Activated naive CD4-positive, alpha-beta T cell treated with anti-CD3 and anti-CD28 coated beads for 36 hours (primary cell): ENCODE measurements at regions not wholly inside any gene's neighbourhood (a gene's known extent, or its start where the extent isn't known, plus 50 kb on each side); places are given as distances from the start of the nearest gene placed in this dataset.

Source experiments
- CTCF ChIA-PET: fragments of 350-600 bp; sonication (Branson Sonifier 250); formaldehyde crosslinking; loops from one replicate; lab custom pipeline; 2021; ENCODE audit warnings: antibody characterized with exemption; lab: Charles Lee
- DNase-seq: peaks from one replicate; pipeline ENCODE4 v3.0.0-alpha.2; 2020
- H3K27ac Mint-ChIP-seq: one replicate; pipeline ENCODE4 v1.8.0; 2021; ENCODE audit warnings: mild to moderate bottlenecking, mixed read lengths
- H3K27me3 Mint-ChIP-seq: one replicate; pipeline ENCODE4 v1.8.0; 2021; ENCODE audit warnings: low read depth, mixed read lengths
- H3K36me3 Mint-ChIP-seq: one replicate; pipeline ENCODE4 v1.8.0; 2021; ENCODE audit warnings: low read depth, mixed read lengths
- H3K4me1 Mint-ChIP-seq: one replicate; pipeline ENCODE4 v1.8.0; 2021; ENCODE audit warnings: low read depth, mixed read lengths
- H3K4me3 Mint-ChIP-seq: one replicate; pipeline ENCODE4 v1.8.0; 2021; ENCODE audit warnings: mild to moderate bottlenecking, moderate library complexity, mixed read lengths
- H3K9me3 Mint-ChIP-seq: one replicate; pipeline ENCODE4 v1.8.0; 2021; ENCODE audit warnings: mixed read lengths
- intact Hi-C: fragments of 100-400 bp; cut with micrococcal nuclease; formaldehyde crosslinking; loops from one replicate; pipeline ENCODE4 v1.15.1; 2023

- no peaks in the 10 kb centered on the region for H3K9me3 Mint-ChIP-seq
Observed at GRCh38 chr13:100842136-100842535, 167.5 kb upstream of the TMTC4 start.

GRCh38 chr13:100838387-100838786 is 163.8 kb upstream of the TMTC4 start:
- no peak overlapping the region for H3K4me3 Mint-ChIP-seq
- no peaks in the 10 kb centered on the region for H3K9me3 Mint-ChIP-seq
- intact Hi-C loops, result no loop called here
- DNase-seq, result no peak
- peaks cover 1% of the 10 kb centered on the region for H3K27me3 Mint-ChIP-seq
- H3K27ac Mint-ChIP-seq, result no peak overlapping the region
- H3K36me3 Mint-ChIP-seq, result no peaks in the 10 kb centered on the region
- no peaks in the 10 kb centered on the region for H3K4me1 Mint-ChIP-seq
- CTCF ChIA-PET, result interaction anchor here (0.7 kb wide), 1 partner anchor 69 kb away, joined by 3 read pairs; no protein-coding TSS in a partner anchor

More at GRCh38 chr13:100842136-100842535, 167.5 kb upstream of the TMTC4 start:
- H3K4me1 Mint-ChIP-seq, result no peaks in the 10 kb centered on the region
- DNase-seq, result no peak
- intact Hi-C loops, result no loop called here
- no peak overlapping the region for H3K4me3 Mint-ChIP-seq
- CTCF ChIA-PET, result no interaction called here
- H3K36me3 Mint-ChIP-seq, result no peaks in the 10 kb centered on the region
- peaks cover 3% of the 10 kb centered on the region for H3K27me3 Mint-ChIP-seq
- no peak overlapping the region for H3K27ac Mint-ChIP-seq

GRCh38 chr13:100837631-100838030 is 163.0 kb upstream of the TMTC4 start:
- intact Hi-C loops, result no loop called here
- Mint-ChIP-seq H3K4me1 (no peaks in the 10 kb centered on the region), H3K27ac (no peak overlapping the region), H3K36me3 (no peaks in the 10 kb centered on the region), H3K27me3 (peaks cover 2% of the 10 kb centered on the region), H3K9me3 (no peaks in the 10 kb centered on the region), H3K4me3 (no peak overlapping the region)
- CTCF ChIA-PET, result interaction anchor here (0.7 kb wide), 1 partner anchor 68 kb away, joined by 3 read pairs; no protein-coding TSS in a partner anchor
- DNase-seq, result no peak

- no peak overlapping the region for H3K4me3 Mint-ChIP-seq
- no peaks in the 10 kb centered on the region for H3K36me3 Mint-ChIP-seq
- H3K27me3 Mint-ChIP-seq, result peaks cover 6% of the 10 kb centered on the region
- CTCF ChIA-PET, result interaction anchor here (0.8 kb wide), 1 partner anchor 536 kb away, joined by 6 read pairs; no protein-coding TSS in a partner anchor
- no peak for DNase-seq
- H3K9me3 Mint-ChIP-seq, result peaks cover 1% of the 10 kb centered on the region
- no peaks in the 10 kb centered on the region for H3K4me1 Mint-ChIP-seq
- no peak overlapping the region for H3K27ac Mint-ChIP-seq
- intact Hi-C loops, result no loop called here
Observed at GRCh38 chr13:100836711-100837110, 162.1 kb upstream of the TMTC4 start.

DNA sequence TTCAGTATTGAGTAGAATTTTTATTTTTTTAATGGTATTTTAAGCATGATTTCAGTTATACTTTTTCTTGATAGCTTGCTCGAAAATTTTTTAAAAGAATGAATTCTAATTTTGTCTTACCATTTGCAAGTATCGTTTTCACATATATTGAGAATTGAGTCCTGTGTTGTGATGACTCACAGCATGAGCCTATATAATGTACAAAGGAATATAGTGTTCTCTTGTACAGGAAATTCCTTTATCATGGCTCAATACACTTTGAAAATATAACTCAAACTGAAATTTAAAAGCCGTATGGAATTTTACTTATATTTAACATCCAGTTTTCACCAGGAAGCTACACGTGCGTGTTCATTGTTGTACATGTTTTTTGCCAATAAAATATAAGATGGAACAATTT is 161.1 kb upstream of the TMTC4 start:
- no peak overlapping the region for H3K27ac Mint-ChIP-seq
- intact Hi-C loops, result no loop called here
- CTCF ChIA-PET, result no interaction called here
- no peaks in the 10 kb centered on the region for H3K4me1 Mint-ChIP-seq
- H3K27me3 Mint-ChIP-seq, result peaks cover 10% of the 10 kb centered on the region
- DNase-seq, result no peak
- H3K9me3 Mint-ChIP-seq, result peaks cover 1% of the 10 kb centered on the region
- no peak overlapping the region for H3K4me3 Mint-ChIP-seq
- H3K36me3 Mint-ChIP-seq, result no peaks in the 10 kb centered on the region

DNA sequence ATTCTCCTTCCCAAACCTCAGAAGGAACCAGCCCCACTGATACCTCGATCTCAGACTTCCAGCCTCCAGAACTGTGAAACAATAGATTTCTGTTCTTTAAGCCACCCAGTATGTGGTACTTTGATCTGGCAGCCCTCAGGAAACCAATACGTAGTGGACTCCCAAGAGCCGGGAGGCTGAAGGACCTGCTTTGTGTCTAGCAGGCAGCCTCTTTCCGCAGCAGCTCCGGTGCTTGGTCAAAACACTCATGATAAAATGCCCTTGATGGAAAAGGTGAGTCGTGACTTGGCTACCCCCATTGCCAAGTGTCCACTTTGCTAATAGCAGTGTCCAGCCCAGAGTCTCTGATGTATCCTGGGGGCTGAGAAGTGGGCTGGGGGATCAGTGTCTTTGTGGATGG is 158.8 kb upstream of the TMTC4 start:
- no peaks in the 10 kb centered on the region for H3K4me1 Mint-ChIP-seq
- DNase-seq, result no peak
- intact Hi-C loops, result no loop called here
- H3K9me3 Mint-ChIP-seq, result peaks cover 1% of the 10 kb centered on the region
- no peak overlapping the region for H3K27ac Mint-ChIP-seq
- H3K27me3 Mint-ChIP-seq, result peaks cover 13% of the 10 kb centered on the region
- no peak overlapping the region for H3K4me3 Mint-ChIP-seq
- H3K36me3 Mint-ChIP-seq, result no peaks in the 10 kb centered on the region
- CTCF ChIA-PET, result no interaction called here

- Mint-ChIP-seq H3K27me3 (peaks cover 22% of the 10 kb centered on the region), H3K36me3 (no peaks in the 10 kb centered on the region), H3K4me1 (no peaks in the 10 kb centered on the region), H3K9me3 (peaks cover 1% of the 10 kb centered on the region), H3K4me3 (no peak overlapping the region), H3K27ac (no peak overlapping the region)
- CTCF ChIA-PET, result interaction anchor here (2.2 kb wide), 1 partner anchor 255 kb away, joined by 6 read pairs; no protein-coding TSS in a partner anchor
- no peak for DNase-seq
- intact Hi-C loops, result no loop called here
Observed at GRCh38 chr13:100828226-100828625, 153.6 kb upstream of the TMTC4 start.

DNA sequence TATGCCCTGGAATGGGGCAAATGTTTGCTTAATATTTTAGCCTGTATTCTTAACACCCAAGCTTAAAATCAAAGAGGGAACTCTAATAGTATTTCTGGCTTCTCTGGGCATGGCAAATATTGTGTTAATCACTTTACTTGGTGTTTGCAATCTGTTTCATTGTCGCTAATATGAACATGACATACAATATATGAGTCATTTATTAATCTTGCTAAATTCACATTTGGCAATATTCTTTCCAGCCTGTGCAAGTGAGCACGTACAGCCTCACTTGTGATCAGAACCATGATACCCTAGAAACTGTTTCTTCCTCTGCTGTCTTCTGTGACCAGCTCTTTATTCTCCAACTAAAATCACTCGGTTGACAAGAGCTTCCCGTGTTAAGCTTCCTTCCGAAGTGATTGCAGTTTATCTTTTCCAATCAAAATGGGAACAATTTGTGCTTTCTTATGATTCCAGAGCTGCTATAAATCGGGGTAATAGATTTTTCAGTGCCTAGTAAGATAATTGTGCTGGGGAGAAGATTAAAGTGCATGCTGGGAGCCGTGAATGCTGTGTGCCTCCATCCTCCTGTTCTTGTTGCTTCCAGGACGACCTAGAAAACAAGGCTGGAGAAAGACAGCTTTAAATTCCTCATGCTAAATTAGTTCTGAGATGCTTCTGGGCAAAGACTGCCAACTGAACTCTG is 153.0 kb upstream of the TMTC4 start:
- Mint-ChIP-seq H3K27me3 (peaks cover 20% of the 10 kb centered on the region), H3K27ac (no peak overlapping the region), H3K36me3 (no peaks in the 10 kb centered on the region), H3K4me3 (no peak overlapping the region), H3K4me1 (no peaks in the 10 kb centered on the region), H3K9me3 (peaks cover 1% of the 10 kb centered on the region)
- intact Hi-C loops, result no loop called here
- DNase-seq, result no peak
- CTCF ChIA-PET, result interaction anchor here (2.2 kb wide), 1 partner anchor 255 kb away, joined by 6 read pairs; no protein-coding TSS in a partner anchor

- CTCF ChIA-PET, result interaction anchor here (2.2 kb wide), 1 partner anchor 254 kb away, joined by 6 read pairs; no protein-coding TSS in a partner anchor
- no peaks in the 10 kb centered on the region for H3K9me3 Mint-ChIP-seq
- H3K4me1 Mint-ChIP-seq, result no peaks in the 10 kb centered on the region
- no peak for DNase-seq
- peaks cover 13% of the 10 kb centered on the region for H3K27me3 Mint-ChIP-seq
- H3K27ac Mint-ChIP-seq, result no peak overlapping the region
- no peaks in the 10 kb centered on the region for H3K36me3 Mint-ChIP-seq
- H3K4me3 Mint-ChIP-seq, result no peak overlapping the region
- intact Hi-C loops, result no loop called here
Observed at GRCh38 chr13:100826441-100826840, 151.8 kb upstream of the TMTC4 start.

- Mint-ChIP-seq H3K4me1 (no peaks in the 10 kb centered on the region), H3K36me3 (no peaks in the 10 kb centered on the region), H3K9me3 (no peaks in the 10 kb centered on the region), H3K27me3 (peaks cover 13% of the 10 kb centered on the region), H3K27ac (no peak overlapping the region), H3K4me3 (no peak overlapping the region)
- intact Hi-C loops, result no loop called here
- CTCF ChIA-PET, result no interaction called here
- no peak for DNase-seq
Observed at GRCh38 chr13:100825557-100825956, 151.0 kb upstream of the TMTC4 start.

- Mint-ChIP-seq H3K27me3 (peaks cover 13% of the 10 kb centered on the region), H3K27ac (no peak overlapping the region), H3K9me3 (no peaks in the 10 kb centered on the region), H3K4me3 (no peak overlapping the region), H3K4me1 (no peaks in the 10 kb centered on the region), H3K36me3 (no peaks in the 10 kb centered on the region)
- no peak for DNase-seq
- intact Hi-C loops, result no loop called here
- CTCF ChIA-PET, result no interaction called here
Observed at GRCh38 chr13:100824366-100824765, 149.8 kb upstream of the TMTC4 start.

GRCh38 chr13:100823448-100823847 is 148.9 kb upstream of the TMTC4 start:
- CTCF ChIA-PET, result no interaction called here
- Mint-ChIP-seq H3K36me3 (no peaks in the 10 kb centered on the region), H3K4me1 (no peaks in the 10 kb centered on the region), H3K9me3 (no peaks in the 10 kb centered on the region), H3K27me3 (peaks cover 12% of the 10 kb centered on the region), H3K27ac (no peak overlapping the region), H3K4me3 (no peak overlapping the region)
- intact Hi-C loops, result no loop called here
- DNase-seq, result no peak

DNA sequence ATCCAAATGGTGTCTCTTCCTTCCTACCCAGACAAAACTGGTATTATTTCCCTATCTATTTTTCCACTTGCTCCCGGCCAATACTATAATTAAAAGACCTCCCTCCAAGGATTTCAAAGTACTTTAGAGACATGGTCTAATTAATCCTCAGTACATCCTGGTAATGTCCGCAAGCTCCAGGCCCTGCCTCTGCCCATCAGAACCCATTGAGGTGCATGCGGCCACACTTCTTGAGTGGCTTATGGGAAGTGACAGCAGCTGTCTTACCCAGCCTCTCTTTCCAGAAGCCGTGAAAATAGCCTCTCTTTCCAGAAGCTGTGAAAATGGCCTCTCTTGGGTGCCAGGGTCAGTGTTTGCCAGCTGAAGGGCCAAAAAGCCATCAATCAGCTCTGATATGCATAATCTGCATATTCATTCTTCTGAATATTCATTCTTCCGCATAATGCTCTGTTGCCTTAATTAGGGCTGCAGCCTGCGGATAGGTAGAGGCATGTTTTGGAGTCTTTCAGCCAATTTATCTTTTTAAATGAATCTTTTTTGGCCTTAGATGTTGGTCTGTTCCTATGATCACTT is 148.4 kb upstream of the TMTC4 start:
- Mint-ChIP-seq H3K9me3 (no peaks in the 10 kb centered on the region), H3K27me3 (peaks cover 12% of the 10 kb centered on the region)
- intact Hi-C loops, result no loop called here

More for the DNA sequence above, 148.4 kb upstream of the TMTC4 start:
- no peaks in the 10 kb centered on the region for H3K36me3 Mint-ChIP-seq
- H3K4me3 Mint-ChIP-seq, result no peak overlapping the region
- H3K27ac Mint-ChIP-seq, result no peak overlapping the region
- DNase-seq, result no peak
- H3K4me1 Mint-ChIP-seq, result no peaks in the 10 kb centered on the region
- CTCF ChIA-PET, result no interaction called here
